CD4-positive, alpha-beta T cell treated with Interleukin-4 for 4 hours (primary cell): ENCODE measurements at regions not wholly inside any gene's neighbourhood (a gene's known extent, or its start where the extent isn't known, plus 50 kb on each side); places are given as distances from the start of the nearest gene placed in this dataset.

ENCODE experiments used
- DNase-seq: peaks from one replicate; pipeline ENCODE4 v3.0.0-alpha.2; 2020

GRCh38 chrX:137366018-137366633 lies 199.8 kb upstream of the ZIC3 start:
- no peak for DNase-seq

GRCh38 chrX:137363559-137363958 lies 202.4 kb upstream of the ZIC3 start:
- no peak for DNase-seq

DNA sequence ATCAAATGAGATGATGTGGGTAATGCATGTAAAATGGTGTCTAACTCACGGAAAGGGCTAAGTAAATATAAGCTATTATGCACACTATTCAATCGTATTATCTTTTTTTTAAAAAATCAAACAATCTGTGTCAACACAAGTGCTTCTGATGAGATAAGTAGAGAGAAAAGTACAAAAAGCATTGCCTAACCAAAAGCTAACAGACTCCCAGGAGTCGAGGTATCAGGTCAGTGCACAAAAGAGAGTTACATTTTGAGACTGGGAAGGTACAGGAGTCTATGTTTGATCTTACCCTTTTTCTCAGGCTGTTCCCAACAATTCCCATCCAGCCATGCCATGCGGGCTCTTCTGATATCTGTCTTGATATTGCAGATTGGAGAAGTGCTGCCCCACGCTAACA lies 203.3 kb upstream of the ZIC3 start:
- DNase-seq, result no peak

DNA sequence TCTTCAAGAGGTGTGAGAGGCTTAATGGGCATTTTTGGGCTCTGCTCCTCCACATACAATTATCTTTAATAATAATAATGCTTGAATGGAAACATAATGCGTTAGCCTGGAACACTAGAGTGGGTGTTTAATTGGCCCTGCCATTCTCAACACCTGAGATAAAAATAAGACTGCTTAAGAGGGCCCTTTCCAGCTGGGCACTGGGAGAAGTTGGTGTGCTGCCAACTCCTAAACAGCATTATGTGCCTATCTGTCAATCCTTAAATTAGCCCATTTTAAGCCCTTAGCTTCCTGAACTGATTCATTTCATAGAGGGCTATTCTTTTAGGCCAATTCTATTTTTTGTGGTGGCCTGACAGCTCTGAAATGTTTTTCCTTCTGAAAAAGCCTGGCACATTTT lies 211.1 kb upstream of the ZIC3 start:
- DNase-seq, result no peak

DNA sequence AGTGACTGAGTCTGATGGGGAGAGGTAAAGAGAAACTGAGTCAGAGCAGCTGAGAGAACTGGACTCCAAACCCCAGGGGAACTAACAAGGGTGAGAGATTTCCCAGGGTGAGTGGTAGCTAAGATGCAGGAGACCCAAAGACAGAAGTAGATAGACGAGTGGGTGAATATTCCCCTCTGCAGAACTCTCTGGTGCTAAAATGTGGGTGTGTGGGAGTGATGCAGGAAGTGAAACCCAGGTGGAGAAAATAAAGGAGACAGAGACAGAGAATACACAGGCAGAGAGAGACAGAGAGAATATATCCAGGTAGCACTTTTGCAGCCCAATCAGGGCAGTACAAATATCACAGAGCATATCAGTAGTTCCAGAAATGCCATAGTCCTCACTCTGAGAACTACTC lies 212.5 kb upstream of the ZIC3 start:
- no peak for DNase-seq

DNA sequence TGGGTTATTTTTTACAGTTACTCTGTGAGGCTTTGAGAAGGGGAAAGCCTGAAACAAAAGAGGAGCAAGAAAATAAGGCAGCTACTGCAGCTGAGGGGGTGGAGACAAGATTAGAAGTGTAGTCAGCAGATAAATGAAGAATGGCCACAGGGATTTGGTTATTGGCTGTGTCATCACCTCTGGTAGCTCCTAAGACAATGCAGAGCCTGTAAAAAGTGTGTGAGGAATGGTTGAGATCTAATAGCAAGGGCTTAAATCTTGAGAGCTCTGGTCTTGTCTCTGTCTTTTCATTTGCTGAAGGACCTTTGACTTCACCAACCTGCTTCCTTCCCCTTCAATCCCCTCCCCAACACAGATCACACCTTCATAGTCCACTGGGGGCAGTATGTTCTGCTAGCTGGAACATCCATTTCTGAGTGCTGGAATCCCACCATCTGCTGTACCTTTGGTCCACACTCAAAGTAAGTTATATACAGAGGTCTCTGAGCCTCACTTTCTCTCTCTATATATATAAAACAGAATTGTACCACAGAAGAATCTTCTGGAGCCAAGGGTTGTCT lies 213.7 kb upstream of the ZIC3 start:
- DNase-seq, result no peak

GRCh38 chrX:137342969-137343368 lies 223.0 kb upstream of the ZIC3 start:
- no peak for DNase-seq

- DNase-seq, result no peak
Observed at GRCh38 chrX:137313627-137314026, 252.3 kb upstream of the ZIC3 start.

- DNase-seq, result no peak
Observed at GRCh38 chrX:137305404-137305803, 260.5 kb upstream of the ZIC3 start.

DNA sequence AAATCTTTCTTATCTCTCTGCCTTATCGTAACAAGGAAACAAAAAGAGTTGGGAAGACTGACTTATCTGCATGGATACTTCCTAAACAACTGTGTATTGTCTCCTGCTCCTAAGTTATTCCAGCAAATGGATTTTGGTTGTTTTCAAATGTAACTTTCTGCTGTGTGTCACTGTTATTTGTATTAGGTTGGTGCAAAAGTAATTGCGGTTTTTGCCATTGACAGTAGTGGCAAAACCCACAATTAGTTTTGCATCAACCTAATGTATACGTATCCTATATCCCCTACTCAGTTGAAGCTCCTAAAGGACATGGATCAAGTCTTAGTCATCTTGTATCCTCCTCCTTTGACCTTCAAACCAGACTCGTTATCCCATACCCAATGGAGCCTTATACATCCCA lies 263.4 kb upstream of the GPR101 start:
- DNase-seq, result no peak

- no peak for DNase-seq
Observed at GRCh38 chrX:137290011-137290410, 256.2 kb upstream of the GPR101 start.

GRCh38 chrX:137287191-137287590 lies 253.4 kb upstream of the GPR101 start:
- DNase-seq, result no peak

GRCh38 chrX:137286423-137286822 lies 252.6 kb upstream of the GPR101 start:
- no peak for DNase-seq

DNA sequence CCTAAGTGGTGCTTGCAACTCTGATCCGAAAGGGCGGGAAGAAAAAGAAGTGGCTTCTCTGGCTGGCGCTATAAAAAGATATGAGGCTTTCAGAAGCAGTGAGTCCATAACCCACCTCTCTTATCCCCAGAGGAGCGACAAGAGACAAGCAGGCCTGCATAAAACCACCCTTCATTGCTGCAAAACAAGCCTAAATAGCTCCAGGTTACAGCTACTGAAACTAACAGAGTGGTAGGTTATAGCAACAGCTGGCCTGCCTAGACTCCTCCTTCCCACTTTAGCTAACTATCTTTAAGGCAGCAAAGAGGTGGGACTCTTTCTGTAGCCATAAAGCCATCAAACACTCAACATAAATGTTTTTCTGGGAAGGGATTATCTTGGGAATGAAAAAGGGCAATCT lies 245.0 kb upstream of the GPR101 start:
- DNase-seq, result no peak

- no peak for DNase-seq
Observed at GRCh38 chrX:137263374-137263773, 229.6 kb upstream of the GPR101 start.

GRCh38 chrX:137245183-137245582 lies 211.4 kb upstream of the GPR101 start:
- no peak for DNase-seq

DNA sequence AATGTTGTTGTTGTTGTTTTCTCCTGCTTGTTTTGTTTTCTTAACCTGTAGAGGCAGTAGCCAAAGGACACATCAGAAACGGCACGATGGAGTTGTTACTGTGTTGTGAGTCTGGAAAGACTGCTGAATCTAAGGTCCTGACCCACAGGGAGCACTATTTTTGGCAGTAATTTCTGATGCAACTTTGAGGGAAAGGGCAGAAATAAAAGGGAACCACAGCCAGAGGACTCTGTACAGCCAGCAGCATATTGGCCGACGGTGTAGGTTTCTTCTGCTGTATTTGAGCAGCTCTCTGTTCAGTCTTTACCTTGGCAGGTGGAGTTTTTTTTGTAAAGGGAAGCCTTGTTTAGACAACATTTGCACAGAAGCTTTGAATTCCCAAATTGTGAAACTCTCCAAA lies 203.0 kb upstream of the GPR101 start:
- no peak for DNase-seq

DNA sequence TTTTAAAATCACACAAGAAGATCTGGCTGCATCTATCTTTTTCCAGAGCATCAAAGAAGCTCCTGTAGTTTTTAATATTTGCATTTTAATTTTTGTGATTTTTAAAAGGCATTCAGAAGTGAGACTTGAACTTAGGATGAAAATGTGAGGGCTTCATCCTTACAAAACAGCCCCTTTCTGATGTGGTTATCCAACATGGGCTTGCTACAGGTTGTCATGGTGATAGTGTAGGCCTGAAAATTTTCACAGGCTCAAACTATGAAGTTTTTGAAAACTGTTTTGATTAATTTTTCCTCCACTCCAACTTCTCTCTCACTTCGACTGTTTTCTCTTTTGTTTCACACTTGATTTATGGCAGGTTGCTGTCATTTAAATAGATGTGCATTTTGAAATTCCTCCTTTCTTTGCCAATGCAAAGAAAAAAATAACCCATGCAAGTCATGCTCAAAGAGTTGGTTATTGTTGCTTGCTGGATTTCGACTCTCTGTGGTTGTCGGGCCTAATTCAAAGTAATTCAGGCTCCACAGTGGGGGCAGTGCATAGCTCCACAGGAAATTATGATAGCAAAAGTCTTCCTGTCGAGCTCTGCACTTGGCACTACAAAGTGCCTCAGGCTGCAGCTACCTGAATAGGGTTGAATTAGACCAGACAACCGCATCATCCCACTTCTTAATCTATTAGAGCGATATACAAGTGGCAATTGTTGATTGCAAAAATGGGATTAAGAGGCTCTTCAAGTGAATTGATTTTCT lies 201.0 kb upstream of the GPR101 start:
- no peak for DNase-seq

GRCh38 chrX:137233478-137233877 lies 199.7 kb upstream of the GPR101 start:
- no peak for DNase-seq

DNA sequence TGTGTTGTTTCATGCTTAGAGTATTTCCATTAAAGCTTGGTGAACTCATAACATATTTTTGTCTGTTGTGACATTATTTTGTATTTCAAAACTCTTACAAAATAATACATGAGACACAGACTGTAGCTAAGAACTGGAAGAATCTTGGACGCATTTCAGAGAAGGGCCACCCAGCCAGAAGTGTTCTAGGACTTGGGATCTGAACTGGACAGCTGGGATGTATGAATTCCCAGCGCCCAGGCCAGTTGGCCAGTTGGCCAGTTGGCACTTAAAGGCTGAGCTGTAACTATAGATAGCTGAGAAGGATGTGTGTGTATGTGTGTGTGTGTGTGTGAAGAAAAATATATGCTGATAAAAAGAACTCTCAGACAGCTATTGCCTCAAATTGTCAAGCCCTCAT lies 193.4 kb upstream of the GPR101 start:
- DNase-seq, result no peak

DNA sequence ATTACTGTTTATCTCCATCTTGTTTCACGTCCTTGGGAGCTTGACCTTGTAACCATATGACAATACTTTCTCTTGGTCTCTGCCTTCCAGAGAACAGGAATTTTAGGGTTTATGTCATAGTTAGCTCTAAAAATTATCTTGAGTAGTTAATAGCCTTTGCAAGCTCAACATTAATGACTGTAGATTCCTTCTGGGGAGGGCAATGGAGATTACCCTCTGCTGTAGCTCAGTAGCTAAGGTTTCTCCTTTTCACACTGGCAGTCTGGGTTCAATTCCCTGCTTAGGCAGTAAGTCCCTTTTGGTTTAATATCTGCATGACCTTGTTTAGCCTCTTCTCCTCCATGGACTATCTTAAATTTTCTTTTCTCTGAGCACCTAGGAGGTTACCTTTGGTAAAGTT lies 181.7 kb upstream of the GPR101 start:
- DNase-seq, result no peak

GRCh38 chrX:137212078-137212632 lies 178.4 kb upstream of the GPR101 start:
- DNase-seq, result no peak

GRCh38 chrX:137198040-137198439 lies 164.2 kb upstream of the GPR101 start:
- DNase-seq, result no peak

DNA sequence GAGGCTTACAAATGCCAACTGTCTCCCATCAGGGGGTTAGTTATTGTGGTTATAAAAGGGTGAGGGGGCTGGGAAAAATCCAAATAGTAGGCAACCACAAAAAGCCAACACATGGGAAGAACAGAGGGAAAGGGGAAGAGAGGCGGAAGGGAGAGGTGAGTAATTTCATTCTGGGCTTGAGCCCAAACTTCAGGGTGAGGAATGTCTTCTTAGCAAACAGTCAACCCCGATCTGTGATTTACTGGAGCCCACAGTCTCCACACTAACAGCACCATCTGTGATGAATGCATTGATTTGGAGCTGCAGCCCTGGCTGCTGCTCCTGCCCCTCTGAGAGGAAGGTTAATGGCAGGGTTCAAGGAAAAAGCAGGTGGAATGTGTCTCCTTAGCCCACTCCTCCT lies 162.2 kb upstream of the GPR101 start:
- DNase-seq, result no peak
